GM06990 (cell line): ENCODE measurements at regions not wholly inside any gene's neighbourhood (a gene's known extent, or its start where the extent isn't known, plus 50 kb on each side); places are given as distances from the start of the nearest gene placed in this dataset.

Source experiments
- DNase-seq: peaks from one replicate; pipeline ENCODE4 v3.0.0-alpha.2; 2011; ENCODE audit not compliant: insufficient read length; ENCODE audit errors: extremely low read depth
- H3K27me3 ChIP-seq: replicated peaks from 2 replicates; pipeline ENCODE4 v1.6.0; 2011; ENCODE audit warnings: low read length; ENCODE audit not compliant: control insufficient read depth, insufficient read depth
- H3K36me3 ChIP-seq: 2 replicates; pipeline ENCODE4 v1.5.1; 2011; ENCODE audit warnings: low read length; ENCODE audit not compliant: control insufficient read depth, insufficient read depth
- H3K4me3 ChIP-seq: replicated peaks from 2 replicates; pipeline ENCODE4 v1.5.1; 2011; ENCODE audit warnings: low read depth, mild to moderate bottlenecking, control low read depth, low read length
- CTCF ChIP-seq: IDR thresholded peaks from 2 replicates; pipeline ENCODE4 v1.5.1; 2011; ENCODE audit warnings: low read length, control low read depth, mild to moderate bottlenecking, inconsistent platforms; ENCODE audit not compliant: insufficient read depth, poor library complexity, severe bottlenecking

- no peak for DNase-seq
Observed at GRCh38 chr2:43084699-43085091, 141.7 kb downstream of the ZFP36L2 start.

DNA sequence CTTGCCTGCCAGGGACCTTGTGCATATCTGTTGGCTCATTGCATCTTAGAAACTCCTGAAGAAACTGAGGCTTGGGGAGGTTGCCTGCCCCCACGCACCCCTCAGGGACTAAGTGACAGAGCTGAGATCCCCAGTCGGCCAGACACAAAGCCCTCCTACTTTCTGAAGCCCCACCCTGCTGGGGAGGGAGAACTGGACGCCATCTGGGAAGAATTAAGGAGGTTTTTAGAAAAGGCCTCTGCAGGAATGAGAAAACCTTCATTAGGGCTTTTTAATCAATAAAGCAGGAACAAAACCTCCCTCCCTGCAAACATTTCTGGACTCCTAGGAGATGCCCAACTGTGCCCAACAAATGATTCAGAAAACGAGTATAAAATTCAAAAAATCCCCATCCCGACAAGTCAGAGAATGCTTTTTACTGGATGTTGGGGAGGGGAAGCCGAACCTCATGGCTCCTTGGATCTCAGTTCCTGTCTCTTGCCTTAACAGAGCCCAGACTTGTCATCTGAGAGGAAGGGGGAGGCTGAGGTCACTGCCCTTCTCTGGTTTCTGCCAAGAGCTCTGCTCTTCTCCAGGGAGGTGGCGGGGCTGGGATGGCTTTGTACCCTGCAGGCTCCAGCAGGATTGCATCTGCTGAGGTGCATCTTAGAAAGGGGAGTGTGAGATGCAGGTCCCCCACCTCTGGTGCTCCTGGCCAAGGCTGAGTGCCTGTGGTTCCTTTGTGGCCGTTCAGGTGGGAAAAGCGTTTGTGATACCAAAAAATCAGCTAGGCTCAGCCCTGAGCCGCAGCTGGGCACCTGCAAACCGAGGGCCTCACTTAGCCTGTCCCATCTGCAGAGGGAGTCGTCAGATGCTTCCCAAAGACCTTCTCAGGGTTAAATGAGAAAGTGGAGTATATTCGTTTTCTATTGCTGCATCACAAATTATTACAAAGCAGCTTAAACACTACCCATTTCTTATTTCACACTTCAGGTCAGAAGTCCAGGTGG, 142.4 kb downstream of the ZFP36L2 start:
- Histone ChIP-seq H3K27me3 (no peaks in the 10 kb centered on the region; the same call in 1 of the 2 replicates), H3K36me3 (no peaks in the 10 kb centered on the region), H3K4me3 (no peak overlapping the region)
- no peak for TF ChIP-seq CTCF
- DNase-seq, result no peak

More at GRCh38 chr2:43084699-43085091, 141.7 kb downstream of the ZFP36L2 start:
- TF ChIP-seq CTCF, result no peak
- Histone ChIP-seq H3K27me3 (no peaks in the 10 kb centered on the region; the same call in 1 of the 2 replicates), H3K36me3 (no peaks in the 10 kb centered on the region), H3K4me3 (no peak overlapping the region)

GRCh38 chr2:43082903-43083677, 143.3 kb downstream of the ZFP36L2 start:
- no peaks in the 10 kb centered on the region; the same call in 1 of the 2 replicates for H3K27me3 ChIP-seq
- H3K36me3 ChIP-seq, result no peaks in the 10 kb centered on the region
- DNase-seq, result no peak
- TF ChIP-seq CTCF, result no peak
- H3K4me3 ChIP-seq, result no peak overlapping the region

GRCh38 chr2:43082111-43082894, 144.1 kb downstream of the ZFP36L2 start:
- H3K27me3 ChIP-seq, result no peaks in the 10 kb centered on the region; the same call in 1 of the 2 replicates
- no peak for TF ChIP-seq CTCF
- no peaks in the 10 kb centered on the region for H3K36me3 ChIP-seq
- no peak for DNase-seq
- no peak overlapping the region for H3K4me3 ChIP-seq

DNA sequence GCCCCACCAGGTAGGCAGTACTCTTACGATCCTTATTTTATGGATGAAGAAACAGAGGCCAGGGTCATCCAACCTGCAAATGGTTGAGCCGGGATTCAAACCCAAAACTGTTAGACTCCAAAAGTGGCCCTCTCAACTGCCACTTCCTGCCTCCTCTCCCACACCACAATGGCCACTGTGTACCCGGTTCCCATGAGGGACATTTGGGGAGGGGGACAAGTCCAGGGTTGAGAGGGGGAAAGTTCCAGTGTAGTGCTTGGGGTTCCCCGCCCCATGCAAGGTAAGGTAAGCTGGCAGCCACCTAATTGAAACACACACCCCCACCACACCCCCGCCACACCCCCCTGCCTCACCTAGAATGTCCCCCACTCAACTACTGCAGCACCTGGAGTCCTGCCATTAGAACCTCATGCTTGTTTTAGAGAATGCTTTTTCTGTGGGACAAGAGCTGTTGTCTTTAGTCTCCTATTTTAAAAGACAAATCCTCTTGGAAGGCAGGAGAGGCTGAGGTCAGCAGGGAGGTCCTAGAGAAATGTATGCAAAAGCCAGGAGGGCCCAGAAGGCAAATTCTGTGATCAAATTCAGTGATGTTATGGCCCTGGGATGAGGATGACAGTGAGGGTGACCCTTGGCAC, 145.2 kb downstream of the ZFP36L2 start:
- TF ChIP-seq CTCF, result no peak
- H3K36me3 ChIP-seq, result no peaks in the 10 kb centered on the region
- no peaks in the 10 kb centered on the region for H3K27me3 ChIP-seq
- no peak overlapping the region for H3K4me3 ChIP-seq
- DNase-seq, result no peak
